ENCODE measurements at regions not wholly inside any gene's neighbourhood (a gene's known extent, or its start where the extent isn't known, plus 50 kb on each side); places are given as distances from the start of the nearest gene placed in this dataset.
A peak's percentile ranks its signal among the peaks of the same experiment; 100 is the strongest.
"Not testable (repeated sequence)": the region's sequence is repeated elsewhere in the genome, so short reads cannot be mapped to it uniquely, and the experiment has no call there.

- DNase-seq, result no peak
Observed at GRCh38 chr3:118227191-118227590, 807.5 kb downstream of the IGSF11 start.

- DNase-seq, result no peak
Observed at GRCh38 chr3:118228151-118228550, 806.5 kb downstream of the IGSF11 start.

- peak in 1 of 3 experiments; percentile 37 for DNase-seq
Observed at GRCh38 chr3:118229196-118229595, 805.5 kb downstream of the IGSF11 start.

- no peak for DNase-seq
Observed at GRCh38 chr3:118231578-118231977, 803.1 kb downstream of the IGSF11 start.

- no peak for DNase-seq
Observed at GRCh38 chr3:118239253-118239652, 795.4 kb downstream of the IGSF11 start.

GRCh38 chr3:118244761-118245160 lies 789.9 kb downstream of the IGSF11 start:
- DNase-seq, result peak in 1 of 3 experiments; percentile 13

GRCh38 chr3:118245312-118245711 lies 789.3 kb downstream of the IGSF11 start:
- no peak for DNase-seq

GRCh38 chr3:118258850-118259249 lies 775.8 kb downstream of the IGSF11 start:
- DNase-seq, result not testable (repeated sequence)

- no peak for DNase-seq
Observed at GRCh38 chr3:118262800-118263402, 771.7 kb downstream of the IGSF11 start.

GRCh38 chr3:118267588-118267987 lies 767.1 kb downstream of the IGSF11 start:
- no peak for DNase-seq

- no peak for DNase-seq
Observed at GRCh38 chr3:118269537-118270125, 765.0 kb downstream of the IGSF11 start.

GRCh38 chr3:118272991-118273390 lies 761.7 kb downstream of the IGSF11 start:
- no peak for DNase-seq

- peak in 1 of 3 experiments; percentile 28 for DNase-seq
Observed at GRCh38 chr3:118277814-118278213, 756.8 kb downstream of the IGSF11 start.

- no peak for DNase-seq
Observed at GRCh38 chr3:118292841-118293240, 741.8 kb downstream of the IGSF11 start.

- DNase-seq, result no peak
Observed at GRCh38 chr3:118298133-118298532, 736.5 kb downstream of the IGSF11 start.

GRCh38 chr3:118304557-118304956 lies 730.1 kb downstream of the IGSF11 start:
- DNase-seq, result no peak

GRCh38 chr3:118332699-118333098 lies 701.9 kb downstream of the IGSF11 start:
- DNase-seq, result no peak

- DNase-seq, result no peak
Observed at GRCh38 chr3:118337649-118338048, 697.0 kb downstream of the IGSF11 start.

GRCh38 chr3:118347396-118348168 lies 687.1 kb downstream of the IGSF11 start:
- DNase-seq, result no peak

- peak in 1 of 3 experiments; percentile 7 for DNase-seq
Observed at GRCh38 chr3:118348169-118348557, 686.5 kb downstream of the IGSF11 start.

- no peak for DNase-seq
Observed at GRCh38 chr3:118354556-118354955, 680.1 kb downstream of the IGSF11 start.

GRCh38 chr3:118369892-118370491 lies 664.7 kb downstream of the IGSF11 start:
- DNase-seq, result peak in 1 of 3 experiments; percentile 5

- DNase-seq, result peak in 1 of 3 experiments; percentile 59
Observed at GRCh38 chr3:118380576-118380975, 654.1 kb downstream of the IGSF11 start.

- DNase-seq, result no peak
Observed at GRCh38 chr3:118396491-118396890, 638.2 kb downstream of the IGSF11 start.
